H7 (cell line): ENCODE measurements at regions not wholly inside any gene's neighbourhood (a gene's known extent, or its start where the extent isn't known, plus 50 kb on each side); places are given as distances from the start of the nearest gene placed in this dataset.
A peak's percentile ranks its signal among the peaks of the same experiment; 100 is the strongest.

Experiments used
- DNase-seq: peaks from one replicate; pipeline ENCODE4 v3.0.0; 2012
- H3K27me3 ChIP-seq: 2 replicates; pipeline ENCODE4 v1.6.0; 2011; ENCODE audit warnings: mild to moderate bottlenecking, low read length; ENCODE audit not compliant: control insufficient read depth, insufficient read depth
- H3K36me3 ChIP-seq: replicated peaks from 2 replicates; pipeline ENCODE4 v1.5.1; 2011; ENCODE audit warnings: low read length; ENCODE audit not compliant: control insufficient read depth, insufficient read depth
- H3K4me3 ChIP-seq: 2 replicates; pipeline ENCODE4 v1.5.1; 2011; ENCODE audit warnings: low read depth, mild to moderate bottlenecking, control low read depth, low read length, moderate library complexity; ENCODE audit not compliant: insufficient read depth

DNA sequence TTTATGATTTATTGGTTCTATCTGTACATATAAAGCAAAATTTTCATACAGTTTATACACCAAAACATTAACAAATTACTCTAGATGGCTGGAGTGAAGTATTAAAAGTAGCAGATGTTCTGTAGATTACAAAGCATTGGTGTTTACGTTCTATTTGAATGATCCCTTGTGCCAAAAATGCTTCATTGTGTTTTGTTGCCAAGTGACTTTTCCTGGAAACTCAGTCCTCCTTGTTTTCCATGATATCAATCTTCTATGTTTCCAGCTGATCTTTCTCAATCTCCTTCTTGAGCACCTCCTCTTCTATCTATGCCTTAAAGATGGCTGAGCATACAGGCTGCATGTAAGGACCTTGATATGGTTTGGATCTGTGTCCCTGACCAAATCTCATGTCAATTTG is 263.6 kb upstream of the CTSO start:
- Histone ChIP-seq H3K4me3 (no peak overlapping the region), H3K36me3 (no peaks in the 10 kb centered on the region), H3K27me3 (no peaks in the 10 kb centered on the region)
- DNase-seq, result no peak

DNA sequence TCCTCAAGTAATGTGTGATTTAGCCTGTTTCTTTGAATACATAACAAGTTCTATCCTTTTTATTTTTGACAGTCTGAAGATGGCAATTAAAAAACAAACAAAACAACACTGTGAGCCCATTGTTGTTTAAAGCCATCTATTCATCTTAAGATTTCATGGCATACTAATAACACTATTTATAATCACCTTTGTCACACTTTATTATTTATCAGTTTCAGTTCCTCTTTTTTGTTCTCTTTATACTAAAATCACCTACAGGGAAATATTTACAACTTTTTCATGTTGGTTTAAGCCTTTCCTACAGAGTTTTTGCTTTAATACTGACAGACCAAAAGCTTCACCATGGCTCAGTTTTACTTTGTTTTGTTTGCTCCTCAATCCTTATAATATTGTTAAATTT is 247.4 kb upstream of the CTSO start:
- no peaks in the 10 kb centered on the region for H3K36me3 ChIP-seq
- no peak overlapping the region for H3K4me3 ChIP-seq
- no peaks in the 10 kb centered on the region for H3K27me3 ChIP-seq
- DNase-seq, result no peak

DNA sequence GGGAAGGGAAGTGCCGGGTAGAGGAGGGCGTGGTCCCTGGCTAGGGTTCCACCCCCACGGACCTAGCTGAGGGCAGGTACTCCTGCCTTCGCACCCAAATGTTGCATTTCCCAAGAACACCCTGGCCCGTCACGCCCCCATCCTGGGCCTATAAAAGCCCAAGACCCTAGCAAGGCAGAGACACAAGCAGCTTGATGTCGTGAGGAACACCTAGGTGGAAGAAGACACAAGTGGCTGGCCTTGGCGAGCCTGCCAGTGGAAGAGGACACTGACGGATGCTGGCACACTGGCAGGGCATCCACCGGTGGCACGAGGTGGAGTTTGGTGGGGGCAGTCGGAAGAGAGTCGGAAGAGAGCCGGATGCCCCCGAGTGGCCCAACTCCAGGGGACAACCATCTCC is 244.8 kb upstream of the CTSO start:
- Histone ChIP-seq H3K4me3 (no peak overlapping the region), H3K27me3 (no peaks in the 10 kb centered on the region), H3K36me3 (no peaks in the 10 kb centered on the region)
- no peak for DNase-seq

DNA sequence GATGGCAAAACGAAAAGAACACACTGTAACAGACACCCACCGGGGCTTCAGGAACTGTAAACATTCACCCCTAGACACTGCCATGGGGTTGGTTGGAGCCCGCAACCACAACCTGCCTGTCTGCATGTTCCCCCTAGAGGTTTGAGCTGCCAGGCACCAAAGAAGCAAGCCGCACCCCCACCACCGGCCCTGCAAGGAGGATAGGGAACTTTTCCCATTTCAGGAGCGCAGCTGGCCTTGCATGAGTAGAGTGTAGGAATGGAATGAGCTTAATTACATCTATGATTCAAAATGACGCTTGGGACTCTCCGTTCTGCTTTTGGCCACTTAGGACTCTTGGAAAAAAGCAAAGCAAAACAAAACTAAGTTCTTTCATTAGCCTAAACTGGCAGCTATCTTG is 243.6 kb upstream of the CTSO start:
- Histone ChIP-seq H3K4me3 (no peak overlapping the region), H3K27me3 (no peaks in the 10 kb centered on the region), H3K36me3 (no peaks in the 10 kb centered on the region)
- DNase-seq, result peak; percentile 17

DNA sequence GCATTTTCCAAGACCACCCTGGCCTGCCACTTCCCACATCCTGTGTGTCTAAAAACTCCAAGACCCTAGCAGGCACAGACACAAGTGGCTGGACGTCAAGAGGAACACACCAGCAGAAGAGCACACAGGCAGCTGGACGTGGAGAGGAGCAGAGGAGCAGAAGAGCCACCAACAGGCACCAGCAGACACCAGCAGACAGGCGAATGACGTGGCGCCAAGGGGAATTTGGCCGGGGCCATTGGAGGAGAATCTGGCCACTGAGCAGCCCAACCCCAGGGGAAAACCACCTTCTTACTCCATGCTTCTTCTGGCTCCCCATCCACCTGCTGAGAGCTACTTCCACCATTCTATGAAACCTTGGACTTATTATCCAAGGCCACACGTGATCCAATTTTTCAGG is 243.1 kb upstream of the CTSO start:
- Histone ChIP-seq H3K36me3 (no peaks in the 10 kb centered on the region), H3K27me3 (no peaks in the 10 kb centered on the region), H3K4me3 (no peak overlapping the region)
- no peak for DNase-seq

DNA sequence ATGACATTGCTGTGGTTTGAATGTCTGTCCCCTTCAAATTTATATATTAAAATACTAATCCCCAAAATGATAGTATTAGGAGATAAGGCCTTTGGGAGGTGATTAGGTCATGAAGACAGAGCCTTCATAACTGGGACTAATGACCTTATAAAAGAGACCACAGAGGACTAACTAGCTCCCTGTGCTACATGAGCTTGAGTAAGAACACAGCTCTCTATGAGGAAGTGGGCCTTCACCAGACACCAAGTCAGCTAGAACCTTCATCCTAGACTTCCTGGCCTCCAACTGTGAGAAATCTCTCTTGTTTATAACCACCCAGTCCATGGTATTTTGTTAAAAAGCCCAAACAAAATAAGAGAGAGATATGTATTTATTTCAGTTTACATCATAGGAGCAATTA is 242.2 kb upstream of the CTSO start:
- DNase-seq, result no peak
- Histone ChIP-seq H3K36me3 (no peaks in the 10 kb centered on the region), H3K27me3 (no peaks in the 10 kb centered on the region), H3K4me3 (no peak overlapping the region)

DNA sequence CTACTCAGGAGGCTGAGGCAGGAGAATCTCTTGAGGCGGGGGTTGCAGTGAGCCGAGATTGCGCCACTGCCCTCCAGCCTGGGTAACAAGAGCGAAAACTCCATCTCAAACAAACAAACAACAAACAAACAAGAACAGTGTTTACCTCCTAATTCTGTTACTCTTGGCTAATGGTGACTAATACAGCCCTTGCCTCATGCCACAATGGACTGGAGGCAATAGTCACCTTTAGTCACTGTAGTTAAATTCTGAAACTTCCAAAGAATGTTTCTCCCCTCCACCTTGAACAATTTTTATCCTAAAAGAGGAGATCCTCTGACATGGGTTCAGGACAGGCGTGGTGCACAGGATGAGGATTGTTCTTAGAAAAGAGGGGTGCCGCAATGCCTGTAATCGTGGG is 241.2 kb upstream of the CTSO start:
- Histone ChIP-seq H3K27me3 (no peaks in the 10 kb centered on the region), H3K4me3 (no peak overlapping the region), H3K36me3 (no peaks in the 10 kb centered on the region)
- no peak for DNase-seq

DNA sequence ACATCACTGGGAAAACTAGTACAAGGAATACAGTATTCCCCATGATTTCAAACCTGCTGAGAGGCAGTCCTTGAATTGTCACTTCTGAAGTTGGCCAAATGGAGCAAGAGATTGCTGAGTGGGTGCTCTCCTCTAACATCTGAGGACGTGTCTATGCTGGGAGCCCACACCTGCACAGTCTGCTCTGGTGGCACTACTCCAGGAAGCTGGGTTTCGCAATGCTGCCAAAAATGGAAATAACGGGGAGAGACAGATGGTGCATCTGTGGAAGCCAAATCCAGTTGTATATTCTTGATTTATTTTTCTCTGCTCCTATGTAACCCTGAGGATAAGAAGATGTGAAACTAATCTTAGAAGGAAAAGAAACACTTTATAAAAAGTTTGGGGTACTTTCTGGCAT is 240.1 kb upstream of the CTSO start:
- no peak for DNase-seq
- no peaks in the 10 kb centered on the region for H3K36me3 ChIP-seq

DNA sequence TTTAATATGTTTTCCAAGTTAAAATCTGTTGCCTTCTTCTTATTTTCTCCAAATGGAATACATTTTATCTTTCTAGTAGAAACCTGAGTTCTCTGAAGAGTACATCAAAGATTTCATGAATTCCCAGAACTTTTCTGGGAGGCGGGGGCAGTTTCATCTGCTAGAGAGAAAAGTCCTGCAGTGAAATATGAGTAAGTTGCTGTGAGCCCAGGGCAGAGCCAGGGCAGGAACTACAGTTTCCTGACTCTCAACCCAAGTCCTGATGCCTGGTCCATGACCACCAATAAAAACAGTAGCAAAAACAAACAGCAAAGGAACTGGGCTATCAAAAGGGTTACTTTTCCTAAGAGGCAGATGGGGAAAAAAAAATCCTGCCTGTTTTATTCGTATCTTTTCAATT is 239.4 kb upstream of the CTSO start:
- Histone ChIP-seq H3K36me3 (no peaks in the 10 kb centered on the region), H3K27me3 (no peaks in the 10 kb centered on the region), H3K4me3 (no peak overlapping the region)
- DNase-seq, result no peak

More for the DNA sequence above, 240.1 kb upstream of the CTSO start:
- Histone ChIP-seq H3K27me3 (no peaks in the 10 kb centered on the region), H3K4me3 (no peak overlapping the region)

DNA sequence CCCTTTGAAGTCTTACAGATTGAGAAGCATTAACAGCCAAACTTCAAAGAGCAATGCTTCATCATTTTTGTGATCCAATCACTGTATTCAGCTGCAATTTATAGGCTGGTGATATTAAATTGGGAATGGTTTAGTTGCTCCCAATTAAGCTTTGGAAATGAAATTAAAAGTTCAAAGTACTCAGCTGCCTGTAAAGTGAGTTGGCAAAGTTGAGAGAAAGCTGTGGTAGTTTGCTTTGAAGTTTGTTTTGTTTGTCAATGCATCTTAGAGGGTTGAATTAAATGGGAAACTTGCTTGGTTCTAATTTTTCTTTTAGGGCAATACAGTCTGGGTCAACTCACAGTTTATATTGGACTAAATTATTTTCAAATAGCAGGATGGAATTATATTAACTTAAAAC is 238.4 kb upstream of the CTSO start:
- H3K36me3 ChIP-seq, result no peaks in the 10 kb centered on the region
- H3K27me3 ChIP-seq, result no peaks in the 10 kb centered on the region
- no peak for DNase-seq
- no peak overlapping the region for H3K4me3 ChIP-seq

DNA sequence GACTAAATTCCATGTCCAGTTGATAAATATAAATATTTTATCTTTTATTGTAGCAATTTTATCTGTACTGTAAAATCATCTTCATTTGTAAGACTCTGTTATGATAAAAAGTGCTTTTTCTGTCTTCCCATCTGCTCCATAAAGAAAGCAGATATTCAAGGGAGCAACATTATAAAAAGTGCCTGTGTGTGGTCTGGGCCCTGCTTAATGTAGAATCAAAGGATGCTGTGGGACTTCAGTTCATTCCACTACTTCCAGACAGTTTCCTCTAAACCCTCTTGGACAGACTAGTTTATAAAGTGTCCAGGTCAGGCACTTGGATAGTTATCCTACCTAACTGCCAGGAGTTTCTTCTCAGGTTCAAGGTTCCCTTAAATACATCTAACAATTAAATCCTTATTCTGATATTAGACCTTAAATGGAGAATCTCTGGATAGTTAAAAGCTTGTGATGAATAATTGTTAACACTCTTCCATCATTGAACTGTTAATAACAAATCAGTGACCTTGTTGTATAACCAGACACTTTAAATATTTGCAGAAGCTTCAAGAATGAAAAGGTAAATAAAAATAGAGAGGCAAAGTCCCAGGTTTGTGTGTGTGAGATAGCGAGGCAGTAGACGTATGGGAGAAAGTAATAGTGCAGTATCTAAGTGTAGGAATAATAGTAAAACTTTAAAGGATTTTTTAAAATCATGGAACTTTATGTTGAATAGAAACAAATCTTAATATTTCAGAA is 237.5 kb upstream of the CTSO start:
- no peak overlapping the region for H3K4me3 ChIP-seq
- no peak for DNase-seq
- no peaks in the 10 kb centered on the region for H3K36me3 ChIP-seq
- no peaks in the 10 kb centered on the region for H3K27me3 ChIP-seq

DNA sequence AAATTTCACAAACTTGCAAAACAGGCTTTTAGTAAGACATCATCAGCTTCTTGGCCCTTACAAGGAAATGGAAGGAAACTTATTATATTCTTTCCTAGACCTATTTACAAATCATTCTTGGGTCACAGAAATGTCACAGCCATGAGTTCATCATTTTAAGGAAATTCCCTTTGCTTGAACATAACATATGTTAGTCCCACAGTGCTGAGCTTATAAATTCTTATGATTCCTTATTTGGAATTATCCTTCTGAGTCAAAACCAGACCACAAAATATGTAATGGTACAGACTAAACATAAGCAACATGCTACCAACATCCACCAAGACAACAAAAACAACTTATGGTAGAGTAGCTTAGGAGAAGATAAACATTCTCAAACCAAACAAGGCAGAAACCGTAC is 236.9 kb upstream of the CTSO start:
- no peak for DNase-seq
- no peak overlapping the region for H3K4me3 ChIP-seq
- no peaks in the 10 kb centered on the region for H3K27me3 ChIP-seq
- H3K36me3 ChIP-seq, result no peaks in the 10 kb centered on the region

DNA sequence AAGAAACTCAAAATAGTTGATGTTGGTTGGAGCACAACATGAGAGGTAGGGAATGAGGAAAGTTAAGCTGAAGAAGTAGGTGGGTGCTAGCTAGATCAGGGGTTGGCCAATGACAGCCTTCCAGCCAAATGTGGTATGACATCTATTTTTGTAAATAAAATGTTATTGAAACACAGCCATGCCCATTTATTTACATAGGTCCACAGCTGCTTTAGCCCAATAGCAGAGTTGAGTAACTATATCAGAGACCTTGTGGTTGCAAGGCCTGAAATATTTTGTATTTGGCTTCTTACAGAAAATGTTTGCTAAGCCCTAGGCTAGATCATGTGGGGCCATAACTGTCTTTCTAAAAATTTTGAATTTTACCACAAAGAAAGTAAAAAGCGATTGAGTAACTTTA is 234.9 kb upstream of the CTSO start:
- Histone ChIP-seq H3K27me3 (no peaks in the 10 kb centered on the region), H3K36me3 (no peaks in the 10 kb centered on the region), H3K4me3 (no peak overlapping the region)
- DNase-seq, result no peak

DNA sequence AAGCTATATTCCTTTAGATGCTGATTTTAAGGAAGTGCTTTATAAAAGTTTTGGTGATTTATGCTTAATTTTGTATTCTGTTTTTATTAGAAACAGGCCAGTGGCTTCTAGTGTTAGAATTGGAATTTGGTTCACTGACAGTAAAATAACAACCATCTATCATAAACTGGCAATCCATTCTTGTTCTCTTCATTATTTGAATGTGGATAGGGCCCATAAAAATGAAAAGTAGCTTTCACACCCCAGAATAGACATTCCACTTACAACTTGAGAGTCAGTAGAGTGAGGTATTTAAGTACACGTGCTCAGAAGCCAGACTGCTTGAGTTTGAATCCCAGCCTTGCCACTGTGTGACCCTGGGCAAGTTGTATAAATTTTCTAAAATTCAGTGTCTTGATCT is 232.4 kb upstream of the CTSO start:
- no peak overlapping the region for H3K4me3 ChIP-seq
- no peak for DNase-seq
- no peaks in the 10 kb centered on the region for H3K36me3 ChIP-seq
- H3K27me3 ChIP-seq, result no peaks in the 10 kb centered on the region

DNA sequence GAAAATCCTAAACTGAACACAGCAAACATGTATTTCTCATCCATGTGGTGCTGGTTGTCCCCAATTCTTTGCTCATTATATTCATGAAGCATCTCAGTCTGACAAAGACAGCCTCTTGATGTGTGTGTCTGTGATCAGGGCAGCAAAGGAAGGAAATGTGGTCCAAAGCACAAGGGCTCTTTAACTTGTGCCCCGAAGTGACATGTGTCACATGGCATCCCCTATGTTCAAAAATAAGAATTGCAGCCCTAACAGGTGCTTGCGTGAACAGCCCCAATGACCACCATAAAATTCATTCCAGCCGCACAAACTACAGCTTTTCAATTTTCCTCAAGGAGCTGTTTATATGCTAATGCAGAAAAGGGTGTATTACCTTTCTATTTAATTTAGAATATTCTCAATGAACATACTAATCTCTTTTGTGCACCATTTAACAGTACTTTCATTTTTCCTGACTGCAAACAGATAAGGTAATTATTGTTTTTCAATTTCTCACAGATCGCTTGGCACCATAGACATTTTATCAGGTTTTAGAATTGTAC is 231.9 kb upstream of the CTSO start:
- no peak overlapping the region for H3K4me3 ChIP-seq
- no peak for DNase-seq
- no peaks in the 10 kb centered on the region for H3K27me3 ChIP-seq
- no peaks in the 10 kb centered on the region for H3K36me3 ChIP-seq

DNA sequence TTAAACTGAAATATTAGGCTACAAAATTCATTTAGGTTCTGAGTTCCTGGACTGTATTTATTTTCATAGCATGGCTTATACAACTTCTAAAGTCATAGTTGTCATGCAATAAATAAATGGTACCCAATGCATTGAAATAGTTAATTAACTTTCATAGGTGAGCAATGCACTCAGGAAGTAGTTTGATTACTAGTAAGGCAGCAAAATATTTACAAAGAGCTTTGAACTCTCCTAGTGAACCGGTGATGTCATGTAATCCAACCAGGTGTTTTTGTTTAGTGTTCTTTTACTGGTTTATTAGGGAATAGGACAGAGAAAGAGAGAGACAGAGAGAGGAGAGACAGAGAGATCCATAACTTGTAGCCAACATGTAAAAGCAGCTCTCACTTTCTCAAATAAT is 228.6 kb upstream of the CTSO start:
- DNase-seq, result no peak
- no peaks in the 10 kb centered on the region for H3K36me3 ChIP-seq
- H3K27me3 ChIP-seq, result no peaks in the 10 kb centered on the region
- H3K4me3 ChIP-seq, result no peak overlapping the region
